SH-SY5Y (cell line): ENCODE measurements at regions not wholly inside any gene's neighbourhood (a gene's known extent, or its start where the extent isn't known, plus 50 kb on each side); places are given as distances from the start of the nearest gene placed in this dataset.

Experiments
- GATA2 ChIP-seq: IDR thresholded peaks from 2 replicates; pipeline ENCODE4 v1.6.1; 2011; ENCODE audit warnings: mild to moderate bottlenecking, low read depth, low read length
- GATA3 ChIP-seq: IDR thresholded peaks from 2 replicates; pipeline ENCODE4 v1.6.1; 2011; ENCODE audit warnings: low read depth, mild to moderate bottlenecking, low read length, moderate library complexity

- TF ChIP-seq GATA3 (no peak), GATA2 (no peak)
Observed at GRCh38 chr18:44516450-44516849, 164.2 kb upstream of the SETBP1 start.
